Thyroid gland (tissue), 4 donors: ENCODE measurements at regions not wholly inside any gene's neighbourhood (a gene's known extent, or its start where the extent isn't known, plus 50 kb on each side); places are given as distances from the start of the nearest gene placed in this dataset.

Experiments used
- POLR2A ChIP-seq, 2 donors: fragments of 450-650 bp; IDR thresholded peaks; one replicate each; pipeline ENCODE4 v1.6.1; 2017; ENCODE audit warnings: antibody characterized with exemption in 2 of 2, mild to moderate bottlenecking in 2 of 2, moderate library complexity in 1 of 2
- TF ChIP-seq, protein P1 (sequence below), 6 experiments: fragments of 200-600 bp in 3 of 6; fragments of 450-650 bp in 3 of 6; sonication (generic) in 3 of 6; IDR thresholded peaks; one replicate each; pipeline ENCODE4 v1.5.1; 2016 to 2019; ENCODE audit warnings: antibody characterized with exemption in 6 of 6, mild to moderate bottlenecking in 2 of 6, inconsistent platforms in 1 of 6, moderate library complexity in 1 of 6

DNA sequence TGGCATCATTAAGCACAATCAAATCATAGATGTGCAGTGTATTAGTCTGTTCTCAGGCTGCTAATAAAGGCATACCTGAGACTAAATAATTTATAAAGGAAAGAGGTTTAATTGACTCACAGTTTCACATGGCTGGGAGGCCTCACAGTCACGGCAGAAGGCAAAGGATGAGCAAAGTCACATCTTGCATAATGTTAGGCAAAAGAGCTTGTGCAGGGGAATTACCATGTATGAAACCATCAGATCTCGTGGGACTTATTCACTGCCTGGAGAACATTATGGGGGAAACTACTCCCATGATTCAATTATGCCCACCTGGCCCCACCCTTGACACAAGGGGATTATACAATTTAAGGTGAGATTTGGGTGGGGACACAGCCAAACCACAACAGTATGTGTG lies 245.2 kb upstream of the DACH1 start:
- no peak for TF ChIP-seq POLR2A (IDR thresholded peaks at IDR 0.05)
- TF ChIP-seq, protein P1, sequence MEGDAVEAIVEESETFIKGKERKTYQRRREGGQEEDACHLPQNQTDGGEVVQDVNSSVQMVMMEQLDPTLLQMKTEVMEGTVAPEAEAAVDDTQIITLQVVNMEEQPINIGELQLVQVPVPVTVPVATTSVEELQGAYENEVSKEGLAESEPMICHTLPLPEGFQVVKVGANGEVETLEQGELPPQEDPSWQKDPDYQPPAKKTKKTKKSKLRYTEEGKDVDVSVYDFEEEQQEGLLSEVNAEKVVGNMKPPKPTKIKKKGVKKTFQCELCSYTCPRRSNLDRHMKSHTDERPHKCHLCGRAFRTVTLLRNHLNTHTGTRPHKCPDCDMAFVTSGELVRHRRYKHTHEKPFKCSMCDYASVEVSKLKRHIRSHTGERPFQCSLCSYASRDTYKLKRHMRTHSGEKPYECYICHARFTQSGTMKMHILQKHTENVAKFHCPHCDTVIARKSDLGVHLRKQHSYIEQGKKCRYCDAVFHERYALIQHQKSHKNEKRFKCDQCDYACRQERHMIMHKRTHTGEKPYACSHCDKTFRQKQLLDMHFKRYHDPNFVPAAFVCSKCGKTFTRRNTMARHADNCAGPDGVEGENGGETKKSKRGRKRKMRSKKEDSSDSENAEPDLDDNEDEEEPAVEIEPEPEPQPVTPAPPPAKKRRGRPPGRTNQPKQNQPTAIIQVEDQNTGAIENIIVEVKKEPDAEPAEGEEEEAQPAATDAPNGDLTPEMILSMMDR (IDR thresholded peaks at IDR 0.05): no peak
